Activated CD4-positive, alpha-beta T cell treated with anti-CD3 and anti-CD28 coated beads, Interleukin-2, Interleukin-4, amounts not matched to agents 100 ng/mL and 50 ng/mL, durations not matched to agents 16 hours and 8 hours (primary cell): ENCODE measurements at regions not wholly inside any gene's neighbourhood (a gene's known extent, or its start where the extent isn't known, plus 50 kb on each side); places are given as distances from the start of the nearest gene placed in this dataset.

Source experiments
- DNase-seq: peaks from one replicate; pipeline ENCODE4 v3.0.0-alpha.2; 2020; ENCODE audit warnings: low spot score

DNA sequence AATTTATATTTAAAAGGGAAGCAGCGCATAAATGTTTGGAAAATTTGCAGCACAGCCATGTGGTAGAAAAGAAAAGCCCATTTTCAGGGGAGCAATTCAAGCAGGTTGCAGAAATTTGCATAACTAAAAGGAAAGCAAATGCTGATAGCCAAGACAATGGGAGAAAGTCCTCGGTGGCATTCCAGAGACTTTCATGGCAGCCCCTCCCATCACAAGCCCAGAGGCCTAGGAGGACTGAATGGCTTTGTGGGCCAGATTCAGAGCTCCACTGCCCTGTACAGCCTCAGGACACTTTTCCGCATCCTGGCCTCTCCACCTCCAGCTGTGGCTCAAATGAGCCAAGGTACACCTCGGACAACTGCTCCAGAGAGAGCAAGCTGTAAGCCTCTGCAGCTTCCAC is 462.9 kb downstream of the CDK5RAP2 start:
- DNase-seq, result no peak

DNA sequence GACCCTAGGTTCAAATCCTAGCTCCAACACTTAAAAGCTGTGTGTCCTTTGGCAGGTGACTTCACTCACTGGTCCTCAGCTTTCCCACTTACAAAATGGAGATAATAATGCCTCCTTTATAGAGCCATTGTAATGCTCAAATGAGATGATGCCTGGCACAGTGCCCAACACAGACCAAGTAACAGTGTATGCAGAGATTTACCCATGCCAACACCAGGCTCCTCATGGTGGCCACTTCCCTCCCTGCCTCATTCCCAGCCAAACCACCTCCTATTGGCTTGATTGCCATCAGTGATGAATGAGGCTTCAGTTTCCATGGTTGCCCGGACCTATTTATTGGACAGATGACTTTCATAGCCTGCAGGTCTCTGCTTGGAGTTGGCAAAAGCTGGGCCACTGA is 469.4 kb downstream of the CDK5RAP2 start:
- no peak for DNase-seq

DNA sequence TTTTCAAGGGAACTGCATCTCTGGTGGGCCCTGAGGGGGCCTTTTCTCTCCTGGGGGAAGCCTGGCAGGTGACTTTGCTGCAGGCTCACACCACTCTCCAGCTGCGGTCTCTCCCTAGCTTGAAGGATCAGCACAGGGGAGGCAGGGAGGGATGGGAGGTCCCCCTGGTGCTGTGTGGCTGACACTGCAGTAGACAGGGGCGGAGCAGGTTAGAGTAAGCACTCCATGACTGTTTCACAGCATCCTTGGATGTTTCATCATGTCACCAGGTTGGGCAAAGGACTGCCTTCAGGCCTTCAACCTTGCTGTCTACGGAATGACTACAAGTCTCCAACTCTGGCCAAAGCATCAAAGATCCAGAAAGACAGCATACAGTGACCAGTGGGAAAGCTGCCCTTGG is 470.7 kb downstream of the CDK5RAP2 start:
- no peak for DNase-seq

DNA sequence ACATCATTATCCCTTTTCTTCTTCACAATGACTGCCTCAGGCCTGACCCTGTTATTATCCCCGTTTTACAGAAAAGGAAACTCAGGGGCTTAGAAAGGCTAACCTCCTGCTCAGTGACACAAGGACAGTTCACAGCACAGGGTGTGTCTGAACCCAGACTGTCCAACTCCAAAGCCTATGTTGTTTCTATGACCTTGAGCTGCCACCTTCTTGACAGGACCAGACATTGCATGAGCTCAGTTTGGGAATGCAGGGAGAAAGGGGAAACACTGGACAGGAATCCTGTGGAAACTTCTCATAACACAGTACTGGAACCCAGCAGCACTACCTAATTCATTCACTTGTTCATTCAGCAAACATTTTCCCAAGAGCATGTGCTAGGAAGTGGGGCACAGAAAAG is 472.8 kb downstream of the CDK5RAP2 start:
- DNase-seq, result no peak

DNA sequence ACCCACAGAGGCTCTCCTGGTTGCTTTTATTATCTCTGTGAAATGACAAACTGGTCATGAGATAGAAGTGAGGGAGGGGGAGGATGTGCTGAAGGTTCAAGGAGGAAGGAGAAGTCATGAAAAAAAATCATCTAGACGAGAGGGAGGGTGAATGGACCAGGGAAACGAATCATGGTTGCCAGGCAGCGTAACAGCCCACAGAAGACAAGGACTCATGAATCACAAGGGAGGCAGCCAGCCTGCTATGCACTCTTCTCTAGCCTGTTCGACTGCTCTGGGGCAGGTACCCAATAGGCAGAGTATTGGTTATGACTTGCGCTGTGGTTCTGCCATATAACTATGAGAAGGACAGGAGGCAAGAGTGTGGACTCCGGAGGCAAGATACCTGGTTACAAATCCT is 475.2 kb downstream of the CDK5RAP2 start:
- no peak for DNase-seq

DNA sequence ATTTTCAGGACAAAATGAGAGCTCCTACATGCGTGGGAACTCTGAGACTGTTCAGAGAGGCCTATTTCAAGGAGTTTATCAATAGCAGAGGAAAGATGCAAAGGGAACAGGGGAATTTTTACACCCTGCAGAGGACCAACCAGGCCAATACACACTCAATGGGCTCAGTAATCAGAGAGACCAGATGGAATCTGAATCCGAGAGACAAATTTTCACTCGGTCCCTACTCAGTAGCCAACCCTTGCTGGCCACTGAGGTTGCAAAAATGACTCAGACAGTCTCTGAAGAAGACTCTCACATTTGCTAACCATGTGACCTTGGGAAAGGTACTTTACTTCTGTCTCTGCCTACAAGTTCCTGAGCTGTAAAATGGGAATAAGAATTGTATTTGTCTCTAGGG is 479.4 kb downstream of the CDK5RAP2 start:
- no peak for DNase-seq

DNA sequence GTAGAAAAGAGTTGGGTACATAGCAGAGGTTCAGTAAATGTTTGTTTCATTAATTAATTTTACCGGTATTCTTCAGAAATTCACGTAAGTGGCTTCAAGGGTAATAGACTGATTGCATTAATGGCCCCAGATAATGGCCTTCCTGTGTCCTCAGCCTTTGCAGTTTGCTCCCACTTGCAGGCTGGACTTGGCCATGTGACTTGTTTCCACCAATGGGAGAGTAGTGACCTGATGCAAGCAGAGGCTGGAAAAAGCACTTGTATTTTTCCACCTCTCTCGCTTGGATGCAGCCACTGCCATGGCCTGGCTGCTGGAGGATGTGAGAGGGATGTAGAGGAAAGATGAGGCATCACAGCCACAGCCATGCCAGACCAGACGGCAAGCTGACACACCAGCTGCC is 480.9 kb downstream of the CDK5RAP2 start:
- no peak for DNase-seq

DNA sequence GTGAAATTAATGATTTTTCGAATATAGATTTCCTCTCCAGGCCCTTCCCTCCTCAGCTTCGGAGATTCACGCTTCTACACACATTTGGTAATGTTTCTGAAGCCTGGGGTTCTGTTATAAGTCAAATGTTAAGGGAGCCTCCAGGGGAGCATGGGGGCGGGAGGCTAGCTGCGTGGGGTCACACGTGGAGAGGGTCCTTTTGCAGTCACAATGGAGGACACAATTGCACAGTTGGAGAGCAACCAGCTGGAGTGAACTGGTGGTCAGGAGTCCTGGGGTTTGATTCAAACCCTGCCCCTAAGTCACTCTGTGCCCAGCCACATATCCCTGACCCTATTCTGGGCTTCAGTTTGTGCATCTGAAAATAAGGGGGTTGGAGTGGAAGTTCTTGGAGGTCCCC is 481.4 kb downstream of the CDK5RAP2 start:
- no peak for DNase-seq

DNA sequence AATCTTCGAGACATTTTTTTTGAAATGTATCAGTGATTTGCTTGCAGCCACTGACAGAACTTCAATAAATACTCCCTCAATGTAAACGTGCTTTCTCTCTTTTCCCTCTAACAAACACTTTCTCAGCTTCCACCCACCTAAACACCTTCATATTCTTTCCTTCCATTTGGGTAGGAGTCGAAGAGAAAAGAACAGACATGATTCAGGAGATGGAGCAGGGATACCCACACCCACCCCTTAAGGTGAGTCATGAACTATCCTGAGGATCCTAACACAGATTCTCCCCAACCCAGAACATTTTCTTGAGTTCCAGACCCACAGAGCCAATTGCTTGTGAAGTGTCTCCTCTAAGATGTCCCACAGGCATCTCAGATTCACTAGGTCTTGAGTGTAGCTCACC is 488.8 kb downstream of the CDK5RAP2 start:
- DNase-seq, result no peak

DNA sequence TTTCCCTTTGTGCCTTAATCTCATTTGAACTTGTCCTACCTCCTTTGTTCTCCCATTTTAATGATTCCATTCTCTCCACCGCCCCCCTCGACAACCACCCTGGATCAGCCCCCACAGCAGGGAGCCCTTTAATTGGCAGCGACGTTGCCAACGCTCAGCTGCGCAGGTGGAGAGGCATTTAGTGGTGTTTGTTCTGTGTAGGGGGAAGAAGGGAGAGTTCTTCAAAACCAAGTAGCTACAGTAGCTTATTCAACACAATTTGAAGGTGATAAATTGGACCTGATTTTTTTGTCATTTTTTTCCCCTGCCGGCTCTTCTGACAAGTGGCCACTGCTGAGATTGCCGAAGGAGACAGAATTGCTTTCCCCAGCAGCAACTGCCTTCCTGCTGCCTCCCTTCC is 499.1 kb downstream of the CDK5RAP2 start:
- DNase-seq, result no peak

DNA sequence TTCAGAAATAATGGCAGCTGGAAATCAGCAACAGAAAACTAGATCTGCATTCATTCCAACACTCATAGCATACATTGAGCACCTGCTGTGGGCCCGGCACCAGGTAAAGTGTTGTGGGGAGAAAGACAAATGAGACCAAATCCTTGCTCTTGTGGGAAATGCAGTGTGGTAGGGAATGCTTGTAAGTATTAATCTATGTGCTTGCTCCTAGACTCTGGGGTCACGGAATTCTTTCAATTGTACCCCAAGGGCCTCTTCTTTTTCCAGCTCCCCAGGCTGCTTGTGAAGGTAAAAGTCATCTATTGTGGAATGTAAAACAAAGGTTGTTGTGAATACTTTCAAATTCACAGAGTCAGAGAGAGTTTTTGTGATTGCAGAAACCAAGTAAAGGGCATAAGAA is 501.9 kb downstream of the CDK5RAP2 start:
- DNase-seq, result no peak

DNA sequence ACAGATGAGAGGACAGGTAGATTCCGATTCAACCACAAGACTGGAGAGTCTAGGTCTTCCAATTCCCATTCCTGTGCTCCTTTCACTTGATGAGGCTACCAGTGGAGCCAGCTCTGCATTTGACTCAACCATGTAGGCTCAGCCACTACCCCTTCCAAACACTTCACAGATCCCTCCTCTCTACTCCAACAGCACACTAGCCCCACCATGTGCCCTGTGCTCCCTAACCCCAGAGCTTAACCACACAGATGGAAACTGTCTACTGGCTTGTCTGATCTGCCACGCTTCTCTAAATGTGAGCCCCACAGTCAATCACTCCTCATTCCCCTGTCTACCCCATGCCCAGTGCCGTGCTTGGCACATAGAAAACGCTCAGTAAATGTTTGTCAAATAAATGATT is 508.2 kb downstream of the CDK5RAP2 start:
- no peak for DNase-seq

DNA sequence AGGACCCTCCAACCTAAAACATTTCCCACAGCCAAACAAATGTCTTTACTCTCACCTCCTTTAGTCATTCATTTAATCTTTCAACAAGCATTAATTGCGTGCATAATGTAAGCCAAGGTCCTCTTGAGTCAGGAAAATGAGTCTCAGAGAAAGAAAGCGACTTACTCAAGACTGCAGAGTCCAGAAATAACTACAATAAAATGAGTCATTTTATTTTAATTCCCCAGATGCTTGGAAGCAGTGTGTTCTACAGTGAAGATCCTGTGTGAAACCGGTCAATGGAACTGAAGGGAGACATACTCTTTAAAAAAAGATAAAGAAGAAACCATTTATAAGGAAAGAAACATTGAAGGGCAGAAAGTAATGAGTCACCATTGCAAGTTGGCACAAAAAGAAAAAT is 513.7 kb downstream of the CDK5RAP2 start:
- no peak for DNase-seq

DNA sequence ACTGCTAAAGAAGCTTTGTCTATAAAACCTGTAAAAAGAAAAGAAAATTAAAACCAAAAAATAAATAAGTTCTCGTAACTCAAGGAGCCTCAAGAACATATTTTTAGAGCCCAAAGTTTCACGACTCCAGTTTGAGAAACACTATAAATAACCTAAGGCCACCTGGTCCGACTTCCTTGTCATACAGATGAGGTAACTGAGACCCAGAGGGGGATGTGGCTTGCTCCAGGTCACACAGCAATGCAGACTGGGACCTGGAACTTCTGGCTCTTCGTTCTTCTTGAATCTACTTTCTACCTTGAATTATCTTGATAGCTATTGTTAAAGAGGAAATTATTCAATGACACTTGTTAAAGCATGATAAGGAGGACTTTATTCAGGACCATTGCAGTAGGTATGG is 514.8 kb downstream of the CDK5RAP2 start:
- no peak for DNase-seq

DNA sequence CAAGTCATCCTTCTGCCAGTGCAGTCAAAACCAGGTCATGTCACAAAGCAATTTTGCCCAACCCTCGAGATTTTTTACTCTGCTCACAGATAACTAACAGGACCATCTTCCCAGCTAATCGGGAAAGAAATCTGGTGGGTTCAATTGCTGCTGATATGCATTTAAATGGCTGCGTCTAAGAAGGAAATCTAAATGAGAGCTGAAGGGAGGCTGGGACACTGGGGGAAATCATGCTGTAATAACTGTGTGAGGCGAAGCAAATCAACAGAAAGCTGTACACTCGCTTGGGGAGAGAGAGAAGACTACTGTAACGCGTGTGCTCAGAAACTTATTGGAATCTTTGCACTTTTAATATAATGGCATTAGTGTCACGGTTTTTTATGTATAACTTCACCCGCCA is 535.0 kb downstream of the CDK5RAP2 start:
- no peak for DNase-seq

DNA sequence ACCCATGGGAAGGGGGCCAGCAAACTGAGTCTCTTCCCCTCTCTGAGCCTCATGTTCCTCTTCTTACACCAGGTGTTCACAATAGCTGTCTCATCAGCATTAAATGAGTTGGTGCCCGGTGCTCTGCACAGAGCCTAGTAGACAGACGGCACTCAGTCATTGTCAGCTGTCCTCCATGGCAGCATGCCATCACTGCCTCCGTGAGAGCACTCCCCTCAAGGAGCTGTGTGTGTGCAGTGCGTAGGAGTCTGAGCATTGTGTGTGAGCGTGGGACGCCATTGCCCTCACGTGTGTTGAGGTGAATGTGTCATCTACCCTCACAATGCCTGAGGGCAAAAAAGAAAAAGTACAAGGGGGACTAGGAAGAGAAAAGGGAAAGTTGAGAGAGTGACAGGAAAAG is 536.5 kb downstream of the CDK5RAP2 start:
- DNase-seq, result no peak

DNA sequence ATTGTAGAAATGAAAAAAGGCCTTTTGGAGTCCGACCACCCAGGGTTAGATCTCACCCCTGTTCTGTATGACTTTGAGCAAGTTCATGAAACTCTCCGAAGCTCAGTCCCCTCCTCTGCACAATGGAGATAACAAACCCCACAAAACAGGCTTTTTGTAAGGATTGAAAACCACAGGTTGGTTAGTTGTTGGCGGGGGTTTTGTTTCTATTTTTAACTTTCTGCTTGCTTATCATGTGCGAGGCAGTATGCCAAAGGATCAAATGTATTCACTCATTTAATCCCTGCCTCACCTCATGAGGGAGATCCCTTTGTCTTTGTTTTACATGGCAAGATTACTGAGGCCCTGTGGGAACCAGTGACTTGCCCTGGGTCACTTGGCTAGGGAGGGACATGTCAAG is 539.1 kb downstream of the CDK5RAP2 start:
- DNase-seq, result no peak

DNA sequence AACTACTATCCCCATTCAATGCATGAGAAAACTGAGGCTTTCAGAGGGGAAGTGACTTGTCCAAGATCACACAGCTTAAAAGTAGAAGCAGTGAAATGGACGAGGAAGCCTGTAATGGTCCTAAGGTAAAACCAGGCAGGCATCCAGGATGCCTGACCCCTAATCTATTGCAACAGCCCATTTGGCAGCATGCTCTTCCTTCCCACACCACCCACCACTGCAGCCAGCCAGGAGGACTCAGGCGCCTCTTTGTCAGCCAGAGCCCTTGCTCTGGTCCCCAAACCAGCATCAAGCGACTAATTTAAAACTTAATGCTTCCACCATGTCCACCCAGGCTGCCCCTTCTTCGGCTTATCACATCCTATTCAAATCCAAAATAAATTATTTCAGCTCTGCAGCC is 541.6 kb downstream of the CDK5RAP2 start:
- DNase-seq, result no peak

DNA sequence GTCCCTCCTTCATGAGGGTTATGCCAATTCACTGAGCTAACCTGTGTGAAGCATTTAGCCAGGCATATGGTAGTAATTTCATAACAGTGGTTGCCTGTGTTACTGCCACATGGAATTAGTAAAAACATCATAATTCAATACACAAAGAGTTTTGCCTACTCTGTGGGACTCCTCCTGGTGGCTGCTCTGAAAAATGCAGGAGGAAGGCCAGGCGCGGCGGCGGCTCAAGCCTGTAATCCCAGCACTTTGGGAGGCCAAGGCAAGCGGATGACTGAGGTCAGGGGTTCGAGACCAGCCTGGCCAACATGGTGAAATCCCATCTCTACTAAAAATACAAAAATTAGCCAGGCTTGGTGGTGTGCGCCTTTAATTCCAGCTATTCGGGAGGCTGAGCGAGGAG is 547.3 kb downstream of the CDK5RAP2 start:
- no peak for DNase-seq

DNA sequence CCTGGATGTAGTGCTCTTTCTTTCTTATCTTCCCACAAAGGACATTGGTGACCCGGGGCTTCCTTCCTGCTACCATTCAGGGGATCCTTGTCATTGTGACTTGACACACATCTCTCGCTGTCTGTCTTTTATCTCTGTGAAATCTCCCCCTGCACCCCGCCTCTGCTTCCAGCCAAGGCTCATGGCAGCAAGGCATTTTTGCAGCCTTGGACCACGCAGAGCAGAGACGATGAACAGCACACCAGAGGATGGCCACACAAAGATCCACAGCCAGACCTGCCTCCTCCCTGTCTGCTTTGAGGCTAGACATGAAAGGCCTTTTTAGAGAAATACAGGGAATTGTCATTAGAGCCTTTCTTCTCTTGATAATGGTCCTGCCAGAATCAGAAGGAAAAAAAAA is 549.1 kb downstream of the CDK5RAP2 start:
- DNase-seq, result no peak

DNA sequence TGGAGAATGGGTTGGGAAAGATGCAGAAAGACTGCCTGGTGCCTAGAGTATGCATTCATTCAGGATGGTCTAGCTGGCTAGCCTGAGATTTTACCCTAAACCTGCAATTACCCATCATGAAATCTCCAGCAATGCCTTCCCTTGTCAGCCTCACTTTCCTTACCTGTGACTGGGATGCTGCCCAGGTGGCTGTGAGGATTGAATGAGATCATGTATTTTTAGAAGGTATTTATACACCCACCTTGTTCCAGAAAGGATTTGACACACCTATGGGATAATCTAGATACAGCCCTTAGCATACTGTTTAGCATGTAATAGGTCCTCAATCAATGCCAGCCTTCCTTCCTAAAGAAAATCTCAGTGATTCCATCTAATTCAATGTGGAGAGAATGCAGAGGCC is 561.4 kb downstream of the CDK5RAP2 start:
- DNase-seq, result no peak

DNA sequence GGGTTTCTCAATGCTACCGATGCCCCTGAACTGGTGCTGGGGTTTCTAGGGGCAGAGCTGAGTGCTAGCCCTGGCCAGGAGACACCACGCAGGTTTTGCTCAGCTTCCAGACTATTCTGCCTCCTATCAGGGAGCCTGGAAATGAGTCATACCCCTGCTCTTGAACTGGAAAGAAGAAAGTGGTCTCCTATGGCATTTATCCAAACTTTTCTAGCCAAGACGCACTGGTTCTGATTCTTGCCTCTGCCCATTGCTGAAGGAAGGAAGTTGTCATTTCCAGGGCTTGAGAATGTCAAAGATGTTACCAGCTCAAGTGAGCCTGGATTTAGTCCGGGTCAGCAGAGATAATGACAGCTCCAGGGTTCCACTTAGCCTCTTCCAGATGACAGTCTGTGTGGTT is 561.9 kb downstream of the CDK5RAP2 start:
- DNase-seq, result no peak

DNA sequence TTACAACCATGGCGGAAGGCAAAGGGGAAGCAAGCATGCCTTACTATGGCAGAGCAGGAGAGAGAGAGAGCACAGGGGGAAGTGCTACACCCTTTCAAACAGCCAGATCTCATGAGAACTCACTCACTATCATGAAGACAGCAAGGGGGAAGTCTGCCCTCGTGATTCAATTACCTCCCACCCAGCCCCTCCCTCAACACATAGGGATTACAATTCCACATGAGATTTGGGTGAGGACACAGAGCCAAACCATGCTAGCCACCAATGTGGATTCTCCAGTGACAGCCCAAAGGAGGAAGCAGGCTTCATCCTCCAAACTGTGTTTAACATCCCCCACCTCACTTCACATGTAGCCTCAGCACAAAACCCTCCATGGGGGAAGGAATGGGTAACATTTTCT is 563.7 kb downstream of the CDK5RAP2 start:
- DNase-seq, result no peak

DNA sequence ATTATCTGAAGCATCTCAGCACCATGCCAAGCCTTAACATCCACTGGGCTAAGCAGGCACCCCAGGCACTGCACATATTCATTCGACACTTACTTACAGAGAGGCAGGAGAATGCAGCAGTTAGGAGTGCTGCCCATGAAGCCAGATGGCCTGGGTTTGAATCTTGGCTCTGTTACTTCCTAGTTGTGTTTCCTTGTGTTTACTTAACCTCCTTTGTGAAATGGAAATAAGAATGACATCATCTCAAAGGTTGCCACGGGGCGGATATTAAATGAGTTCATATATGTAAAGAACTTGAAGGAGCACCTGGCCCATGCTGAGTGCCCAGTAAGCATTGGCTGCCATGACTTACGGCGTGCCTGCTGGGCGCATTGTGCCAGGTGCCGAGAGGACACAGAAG is 565.2 kb downstream of the CDK5RAP2 start:
- no peak for DNase-seq

DNA sequence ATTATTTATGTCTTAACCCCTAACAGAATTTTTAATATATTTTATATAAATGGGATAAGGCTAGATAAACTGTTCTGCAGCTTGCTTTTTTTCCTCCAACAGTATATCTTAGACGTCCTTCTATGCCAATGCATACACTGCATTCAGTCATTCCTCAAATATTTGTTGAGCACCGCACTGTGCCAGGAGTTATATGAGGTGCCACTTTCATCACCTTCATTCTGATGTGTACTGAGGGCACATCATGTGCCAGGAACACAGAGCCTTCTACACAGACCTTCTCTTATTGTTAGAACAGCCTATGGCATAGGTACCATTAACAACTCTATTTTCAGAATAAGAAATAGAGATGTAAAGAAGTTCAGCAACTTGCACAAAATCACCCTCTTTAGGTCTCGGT is 570.1 kb downstream of the CDK5RAP2 start:
- no peak for DNase-seq

DNA sequence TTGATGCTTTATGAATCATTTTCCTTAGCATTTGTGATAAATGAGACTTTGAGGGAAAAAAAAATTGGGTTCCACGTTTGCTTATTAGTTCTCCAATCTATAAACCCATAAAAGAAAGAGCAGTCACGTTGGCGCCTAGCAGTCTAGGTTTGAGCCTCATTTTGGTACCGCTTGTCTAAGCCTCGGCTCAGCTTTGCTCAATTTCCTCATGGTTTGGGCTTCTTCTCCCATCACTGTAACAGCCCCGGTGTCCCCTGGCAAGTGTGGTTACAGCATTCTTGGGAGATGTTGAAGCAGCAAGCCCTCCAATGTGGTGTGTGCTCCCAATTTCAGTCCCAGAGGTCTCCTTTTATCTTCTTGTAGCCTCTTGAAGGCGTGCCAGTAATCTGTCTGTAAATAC is 578.4 kb downstream of the CDK5RAP2 start:
- DNase-seq, result no peak
